ENCODE measurements at regions not wholly inside any gene's neighbourhood (a gene's known extent, or its start where the extent isn't known, plus 50 kb on each side); places are given as distances from the start of the nearest gene placed in this dataset.
"Not testable (repeated sequence)": the region's sequence is repeated elsewhere in the genome, so short reads cannot be mapped to it uniquely, and the experiment has no call there.

GRCh38 chr7:142494021-142494420, 236.2 kb upstream of the PRSS58 start:
- TF ChIP-seq CTCF (IDR thresholded peaks at IDR 0.05; ENCODE audit: control insufficient read depth, extremely low read depth, insufficient read depth): no peak
- no peak overlapping the region for H3K4me3 ChIP-seq (ENCODE audit: low read depth, low read length)
- DNase-seq (ENCODE audit: low read depth): no peak

- DNase-seq (ENCODE audit: low read depth): no peak
- H3K4me3 ChIP-seq (ENCODE audit: low read depth, low read length): no peak overlapping the region
- no peak for TF ChIP-seq CTCF (IDR thresholded peaks at IDR 0.05; ENCODE audit: control insufficient read depth, extremely low read depth, insufficient read depth)
These were observed 231.0 kb upstream of the PRSS58 start for GRCh38 chr7:142488842-142489241.

- H3K4me3 ChIP-seq (ENCODE audit: low read depth, low read length): no peak overlapping the region
- no peak for TF ChIP-seq CTCF (IDR thresholded peaks at IDR 0.05; ENCODE audit: control insufficient read depth, extremely low read depth, insufficient read depth)
- DNase-seq (ENCODE audit: low read depth): no peak
These were observed 230.3 kb upstream of the PRSS58 start for GRCh38 chr7:142488036-142488633.

- DNase-seq (ENCODE audit: low read depth); H3K4me3 ChIP-seq (ENCODE audit: low read depth, low read length): not testable (repeated sequence)
These were observed 229.7 kb upstream of the PRSS58 start for GRCh38 chr7:142487565-142487964.

GRCh38 chr7:142487124-142487523, 229.3 kb upstream of the PRSS58 start:
- no peak overlapping the region for H3K4me3 ChIP-seq (ENCODE audit: low read depth, low read length)
- no peak for DNase-seq (ENCODE audit: low read depth)
- no peak for TF ChIP-seq CTCF (IDR thresholded peaks at IDR 0.05; ENCODE audit: control insufficient read depth, extremely low read depth, insufficient read depth)

GRCh38 chr7:142485617-142486226, 227.9 kb upstream of the PRSS58 start:
- DNase-seq (ENCODE audit: low read depth): no peak
- no peak overlapping the region for H3K4me3 ChIP-seq (ENCODE audit: low read depth, low read length)
- peak; percentile 41 for TF ChIP-seq CTCF (IDR thresholded peaks at IDR 0.05; ENCODE audit: control insufficient read depth, extremely low read depth, insufficient read depth)

GRCh38 chr7:142483659-142484317, 225.9 kb upstream of the PRSS58 start:
- no peak overlapping the region for H3K4me3 ChIP-seq (ENCODE audit: low read depth, low read length)
- no peak for DNase-seq (ENCODE audit: low read depth)
- no peak for TF ChIP-seq CTCF (IDR thresholded peaks at IDR 0.05; ENCODE audit: control insufficient read depth, extremely low read depth, insufficient read depth)
